GM19351 (cell line): ENCODE measurements at regions not wholly inside any gene's neighbourhood (a gene's known extent, or its start where the extent isn't known, plus 50 kb on each side); places are given as distances from the start of the nearest gene placed in this dataset.
"Not testable (repeated sequence)": the region's sequence is repeated elsewhere in the genome, so short reads cannot be mapped to it uniquely, and the experiment has no call there.

ENCODE experiments used
- ATAC-seq: cut with Tn5 transposase; IDR thresholded peaks from one replicate; pipeline ENCODE4 v1.9.1; 2021; ENCODE audit warnings: mild to moderate bottlenecking, moderate library complexity; ENCODE audit not compliant: unreplicated experiment

DNA sequence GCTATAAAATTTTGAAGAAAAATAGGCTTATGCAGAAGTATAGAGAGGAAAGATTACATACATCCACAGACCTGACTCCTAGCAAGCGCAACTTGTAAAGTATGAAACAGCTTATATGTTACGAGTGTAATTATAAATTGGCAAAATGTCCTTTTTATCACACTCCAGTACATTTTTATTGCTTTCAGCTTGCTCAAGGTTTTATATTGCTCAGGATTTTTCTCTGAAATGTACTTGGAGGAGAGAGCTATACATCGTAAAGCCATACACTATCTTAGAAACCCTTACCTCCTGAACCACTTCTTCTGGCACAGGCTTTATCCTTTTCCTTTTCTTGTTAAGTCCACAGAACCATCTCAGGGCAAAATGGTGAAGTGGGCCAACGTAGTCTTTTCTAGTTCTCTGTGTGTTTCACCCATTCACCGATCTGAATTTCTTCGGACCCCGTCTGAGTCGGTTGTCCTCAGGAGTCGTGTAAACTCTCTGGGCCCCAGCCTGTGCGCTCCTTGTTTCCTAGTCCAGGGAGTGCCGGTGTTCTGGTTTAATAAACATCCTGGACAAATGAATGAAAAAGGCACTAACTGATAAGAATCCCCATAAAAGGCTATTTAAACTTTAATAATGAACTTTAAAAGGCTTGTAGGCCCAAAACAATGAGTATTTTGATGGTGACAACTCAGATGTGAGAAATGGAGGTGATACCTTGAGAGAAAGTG is 150.2 kb upstream of the SPATA31A3 start:
- ATAC-seq, result not testable (repeated sequence)

DNA sequence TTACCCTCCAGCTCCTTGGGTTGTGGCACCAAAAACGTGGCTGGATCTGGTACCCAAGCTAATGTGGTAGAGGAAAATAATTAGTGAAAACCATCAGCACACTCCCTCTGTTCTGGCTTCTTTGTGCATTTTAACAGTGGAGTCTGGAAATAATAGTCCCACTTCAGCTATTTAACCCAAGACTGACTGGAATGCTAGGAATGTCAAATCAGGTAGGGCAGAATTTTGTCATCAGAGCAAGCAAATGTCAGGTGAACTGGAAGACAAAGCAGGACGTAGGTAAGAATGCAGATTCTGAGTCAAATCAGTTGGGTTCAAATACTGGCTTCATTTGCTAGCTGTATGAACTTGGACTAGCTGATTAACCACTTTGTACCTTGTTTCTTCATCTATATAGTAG is 144.0 kb upstream of the SPATA31A3 start:
- not testable (repeated sequence) for ATAC-seq

DNA sequence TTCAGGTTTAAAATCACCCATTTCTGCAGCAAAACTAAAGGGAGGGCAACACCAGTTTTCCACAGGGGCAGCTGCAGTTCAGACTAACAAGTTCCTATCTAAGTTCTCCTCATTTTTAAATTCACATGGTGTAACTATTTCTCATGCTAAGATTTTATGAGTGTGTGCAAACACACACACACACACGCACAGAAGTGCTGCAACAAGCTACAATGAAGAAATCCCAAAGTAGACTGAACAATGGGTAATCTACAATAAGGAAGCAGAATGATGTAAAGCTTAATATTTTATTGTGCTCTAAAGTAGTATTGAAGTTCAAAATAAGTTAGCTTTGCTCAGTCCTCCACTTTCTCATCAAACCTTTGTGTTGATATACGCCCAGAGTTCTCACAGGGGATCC is 140.8 kb upstream of the SPATA31A3 start:
- not testable (repeated sequence) for ATAC-seq

DNA sequence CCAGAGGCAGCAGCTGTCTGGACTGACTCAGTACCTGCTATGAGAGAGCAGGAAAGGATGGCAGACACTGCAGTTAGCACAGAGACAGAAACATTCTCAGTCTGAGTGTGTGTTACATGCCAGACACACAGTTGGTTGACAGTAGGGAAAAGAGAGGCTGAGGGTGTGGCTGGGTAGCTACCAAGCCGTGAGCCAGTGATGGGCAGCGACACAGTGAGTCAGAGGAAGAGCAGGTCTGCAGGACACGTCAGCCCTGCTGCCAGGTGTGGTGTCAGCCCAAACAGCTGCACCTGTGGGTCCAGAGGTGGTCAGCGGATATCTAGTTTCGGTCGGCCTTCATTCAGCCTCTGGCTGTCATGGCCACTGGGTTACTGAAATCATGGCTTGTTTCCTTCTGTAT is 124.4 kb upstream of the SPATA31A3 start:
- not testable (repeated sequence) for ATAC-seq

DNA sequence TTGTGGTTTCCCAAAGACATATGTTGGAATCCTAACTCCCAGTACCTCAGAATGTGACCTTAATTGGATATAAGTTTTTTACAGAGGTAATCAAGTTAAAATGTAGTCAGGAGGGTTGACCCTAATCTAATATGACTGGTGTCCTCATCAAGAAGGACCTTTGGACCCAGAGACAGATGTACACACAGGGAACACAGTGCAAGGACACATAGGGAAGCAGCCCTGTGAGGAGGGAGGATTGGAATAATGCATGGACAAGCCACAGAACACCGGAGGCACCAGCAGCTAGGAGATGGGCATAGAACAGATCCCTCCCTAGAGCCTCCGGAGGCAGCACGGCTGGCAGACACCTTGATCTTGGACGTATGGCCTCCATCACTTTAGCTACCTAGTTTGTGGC is 119.8 kb upstream of the SPATA31A3 start:
- not testable (repeated sequence) for ATAC-seq

DNA sequence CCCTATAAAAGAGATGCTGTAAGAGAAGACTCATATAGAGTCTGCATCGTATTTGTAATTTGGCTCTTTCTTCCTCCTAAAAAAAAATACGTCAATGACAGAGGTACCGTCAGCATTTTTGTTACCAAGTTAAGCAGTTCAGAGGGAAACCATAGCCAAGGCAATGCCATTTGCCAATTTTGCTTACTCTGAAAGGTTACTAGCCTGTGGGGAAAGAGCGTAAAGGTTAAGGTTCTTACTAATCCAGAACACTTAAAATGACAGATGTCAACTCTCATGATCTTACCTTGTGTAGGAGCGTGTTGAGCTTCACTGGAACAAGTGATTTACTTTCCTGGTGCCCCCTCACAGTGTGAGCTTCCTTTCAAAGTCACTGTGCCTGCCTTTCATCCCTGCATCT is 119.4 kb upstream of the SPATA31A3 start:
- not testable (repeated sequence) for ATAC-seq

DNA sequence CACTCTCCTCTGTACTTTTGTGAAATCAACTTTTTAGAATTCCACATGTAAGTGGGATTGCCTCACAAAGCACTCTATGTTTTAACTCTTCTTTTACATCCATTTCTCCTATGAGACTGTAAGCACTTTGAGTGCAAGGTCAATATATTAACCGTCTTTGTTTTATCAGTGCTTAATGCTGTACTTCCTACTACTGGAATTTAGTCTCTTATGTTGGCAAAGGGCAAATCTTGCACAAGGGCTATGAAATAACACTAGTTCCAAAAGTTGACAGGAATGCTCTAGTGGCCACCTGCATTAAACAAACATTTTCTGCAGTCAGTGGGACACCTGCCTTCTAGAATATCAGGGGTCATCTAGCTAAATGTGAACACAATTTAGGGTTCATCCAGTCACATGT is 117.5 kb upstream of the SPATA31A3 start:
- ATAC-seq, result not testable (repeated sequence)

DNA sequence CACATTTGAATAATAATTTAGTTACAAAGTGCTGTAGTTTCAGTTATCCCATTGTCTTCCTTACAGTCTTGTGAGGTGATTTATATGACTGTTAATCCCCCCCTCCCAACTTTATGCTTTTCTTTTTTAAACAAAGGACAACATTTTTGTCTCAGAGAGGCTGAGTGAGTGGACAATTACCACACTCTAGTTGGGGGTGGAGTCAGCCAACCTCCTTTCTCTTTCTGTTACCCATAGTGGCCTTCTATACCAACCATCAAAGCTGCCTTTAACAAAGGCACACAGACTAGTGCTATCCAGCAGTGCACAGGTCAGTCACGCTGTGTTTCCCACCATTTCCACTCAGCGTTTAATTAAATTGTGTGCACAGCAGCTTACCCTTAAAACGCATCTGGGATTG is 114.3 kb upstream of the SPATA31A3 start:
- ATAC-seq, result not testable (repeated sequence)

DNA sequence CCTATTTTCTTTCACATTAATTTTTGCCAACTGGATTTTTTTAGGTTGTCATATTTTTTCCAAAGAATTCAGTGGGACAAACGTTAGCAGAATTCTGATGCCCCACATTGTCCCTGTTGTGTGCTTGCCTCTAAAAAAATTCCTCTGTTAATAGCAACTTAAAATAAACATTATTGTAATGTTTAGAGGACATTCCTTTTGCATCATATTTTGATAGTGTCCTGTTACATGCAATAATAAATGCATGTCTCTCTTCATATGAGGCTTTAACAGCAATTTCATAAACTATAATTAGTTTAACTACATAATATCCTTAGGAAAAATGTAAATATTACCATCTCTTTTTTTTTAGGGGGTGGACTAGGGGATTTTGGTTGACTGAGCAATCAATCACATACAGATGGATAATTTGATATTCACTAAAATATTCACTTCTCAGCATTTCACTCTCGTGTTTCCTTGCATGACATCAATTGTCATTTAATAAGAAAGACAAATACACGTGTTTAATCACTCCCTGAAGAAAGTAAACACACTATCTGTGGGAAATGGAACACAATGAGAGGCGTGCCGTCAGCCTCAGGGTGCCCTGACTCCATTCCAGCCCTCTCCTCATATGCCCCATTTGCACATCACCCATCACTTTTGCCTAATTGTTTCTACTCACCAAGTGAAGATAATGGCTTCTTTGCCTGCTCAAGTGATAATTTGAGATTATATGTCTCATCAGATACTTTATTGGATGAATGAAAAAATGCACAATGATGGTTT is 110.3 kb upstream of the SPATA31A3 start:
- not testable (repeated sequence) for ATAC-seq

DNA sequence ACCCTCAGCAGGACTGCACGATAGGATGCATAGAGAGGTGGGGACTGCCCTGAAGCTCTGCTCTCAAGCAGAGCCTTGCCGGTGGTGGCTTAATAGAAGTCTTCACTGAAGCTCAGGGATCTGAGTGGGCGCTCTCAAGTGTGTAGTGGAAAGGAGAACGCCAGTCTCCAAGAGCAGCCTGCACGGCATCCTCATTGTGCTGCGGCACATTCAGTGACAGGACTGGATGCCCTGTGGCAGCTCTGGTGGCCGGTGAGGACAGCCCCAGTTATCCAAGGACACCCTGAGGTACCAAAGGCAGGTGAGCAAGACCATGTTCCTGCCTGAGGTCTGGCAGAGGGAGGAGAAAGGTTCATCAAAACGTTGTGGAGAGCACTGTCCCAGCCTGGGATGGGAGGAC is 98.8 kb upstream of the SPATA31A3 start:
- ATAC-seq, result not testable (repeated sequence)

DNA sequence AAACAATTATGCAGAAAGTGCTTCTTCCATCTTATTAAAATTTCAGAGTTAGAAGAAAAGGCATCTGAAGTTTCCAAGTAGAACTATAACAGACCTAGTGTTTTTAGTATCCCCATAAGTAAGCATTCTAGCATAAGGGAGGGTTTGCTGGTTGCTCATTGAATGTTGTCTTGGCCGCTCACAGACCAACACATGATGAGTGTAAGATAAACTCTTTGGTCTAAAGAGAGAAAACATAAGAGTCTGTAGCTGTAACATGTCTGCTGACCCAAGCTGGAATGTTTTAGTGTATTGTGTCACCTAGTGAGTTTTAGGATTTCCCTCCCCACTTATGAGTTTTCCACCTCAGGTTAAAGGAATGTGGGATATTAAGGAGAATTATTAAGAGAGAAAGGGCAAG is 94.5 kb upstream of the SPATA31A3 start:
- not testable (repeated sequence) for ATAC-seq

DNA sequence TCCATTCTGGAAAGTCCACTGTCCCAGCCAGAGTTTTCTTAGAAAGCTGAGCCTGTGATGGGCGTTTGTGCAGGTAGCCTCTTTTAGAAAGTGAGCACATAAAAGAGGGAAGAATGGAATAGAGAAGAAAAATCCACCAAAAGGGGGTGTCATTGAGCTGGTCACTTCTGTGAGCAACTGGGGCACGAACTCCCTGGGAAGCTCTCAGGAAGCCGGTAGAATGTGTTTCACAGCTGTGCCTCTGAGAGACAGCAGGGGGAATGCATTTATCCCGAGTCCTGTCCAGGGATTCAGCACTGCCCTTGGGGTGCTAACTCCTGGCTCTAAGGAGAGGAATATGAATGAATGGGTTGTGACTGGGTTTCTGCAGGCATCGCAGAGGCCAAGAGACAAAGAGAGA is 73.8 kb upstream of the SPATA31A3 start:
- not testable (repeated sequence) for ATAC-seq

DNA sequence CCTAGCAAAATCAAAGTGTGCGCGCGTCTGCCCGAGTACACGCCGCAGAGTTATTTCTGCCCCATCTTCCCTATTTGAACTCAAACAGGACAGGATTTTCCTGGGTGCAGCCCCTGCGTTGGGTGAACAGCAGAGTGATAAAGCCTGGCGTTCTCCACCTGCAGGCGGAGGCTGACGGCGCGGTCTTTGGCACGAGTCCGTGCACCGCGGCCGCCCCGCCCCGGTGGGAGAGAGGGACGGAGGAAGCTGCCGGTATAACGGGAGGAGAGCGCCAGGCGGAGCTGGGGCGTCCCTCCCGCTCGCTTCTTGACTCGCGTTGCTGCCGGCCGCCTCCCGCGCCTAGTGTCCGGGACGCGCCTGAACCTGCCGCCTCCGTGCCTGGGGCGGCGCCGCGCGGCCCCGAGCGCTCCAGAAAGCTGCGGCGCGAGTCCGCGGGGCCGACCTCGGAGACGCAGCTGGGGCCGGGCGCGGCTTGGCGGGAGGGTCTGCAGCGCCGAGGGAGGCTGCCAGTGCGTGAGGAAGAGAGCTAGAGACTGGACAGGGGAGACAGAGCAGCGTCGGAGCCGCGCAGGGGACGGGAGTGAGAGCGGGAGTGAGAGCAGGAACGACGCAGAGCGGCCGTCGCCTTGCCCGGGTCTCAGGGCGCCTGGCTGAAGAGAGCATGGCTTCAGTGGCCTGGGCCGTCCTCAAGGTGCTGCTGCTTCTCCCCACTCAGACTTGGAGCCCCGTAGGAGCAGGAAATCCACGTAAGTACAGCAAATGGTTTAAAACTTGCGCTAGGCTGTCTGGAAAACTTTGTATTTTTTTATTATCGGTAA is 66.8 kb upstream of the SPATA31A3 start:
- not testable (repeated sequence) for ATAC-seq
